ENCODE measurements at regions not wholly inside any gene's neighbourhood (a gene's known extent, or its start where the extent isn't known, plus 50 kb on each side); places are given as distances from the start of the nearest gene placed in this dataset.

GRCh38 chr14:83847102-83847501 lies 1682.8 kb upstream of the FLRT2 start:
- Mint-ChIP-seq H3K4me1 (peaks cover 8% of the 10 kb centered on the region), H3K4me3 (no peak overlapping the region), H3K9me3 (no peaks in the 10 kb centered on the region), H3K27me3 (ENCODE audit: low read depth) (no peaks in the 10 kb centered on the region), H3K36me3 (no peaks in the 10 kb centered on the region), H3K27ac (no peak overlapping the region)
- DNase-seq (ENCODE audit: low spot score): no peak
- no peak for ATAC-seq
- TF ChIP-seq OVOL2 (CRISPR knock-in tag; IDR thresholded peaks at IDR 0.05; ENCODE audit: borderline replicate concordance) (no peak), ZNF423 (CRISPR knock-in tag; IDR thresholded peaks at IDR 0.05) (no peak), PREB (CRISPR knock-in tag; IDR thresholded peaks at IDR 0.05; ENCODE audit: borderline replicate concordance) (no peak), ZNF121 (CRISPR knock-in tag; IDR thresholded peaks at IDR 0.05) (no peak), EMX1 (CRISPR knock-in tag; IDR thresholded peaks at IDR 0.05) (no peak), ZBTB21 (CRISPR knock-in tag; IDR thresholded peaks at IDR 0.05; ENCODE audit: borderline replicate concordance) (no peak), GTF2I (CRISPR knock-in tag; conservative IDR thresholded peaks at IDR 0.05) (no peak), PRRX2 (CRISPR knock-in tag; IDR thresholded peaks at IDR 0.05) (no peak), ZNF219 (CRISPR knock-in tag; IDR thresholded peaks at IDR 0.05; ENCODE audit: borderline replicate concordance) (no peak), ZMAT4 (CRISPR knock-in tag; IDR thresholded peaks at IDR 0.05) (no peak), E2F5 (CRISPR knock-in tag; IDR thresholded peaks at IDR 0.05) (no peak), FOXP4 (CRISPR knock-in tag; IDR thresholded peaks at IDR 0.05) (no peak), NFE2L1 (CRISPR knock-in tag; IDR thresholded peaks at IDR 0.05) (no peak), KAT7 (CRISPR knock-in tag; IDR thresholded peaks at IDR 0.05; ENCODE audit: borderline replicate concordance) (no peak)
- CTCF ChIA-PET: no interaction called here
- POLR2A ChIA-PET: no interaction called here

- peaks cover 5% of the 10 kb centered on the region for H3K4me1 Mint-ChIP-seq
Observed at GRCh38 chr14:83850092-83850491, 1679.9 kb upstream of the FLRT2 start.

More at GRCh38 chr14:83850092-83850491, 1679.9 kb upstream of the FLRT2 start:
- POLR2A ChIA-PET: no interaction called here
- no peak for DNase-seq (ENCODE audit: low spot score)
- Mint-ChIP-seq H3K27me3 (ENCODE audit: low read depth) (no peaks in the 10 kb centered on the region), H3K27ac (no peak overlapping the region), H3K4me3 (no peak overlapping the region), H3K9me3 (peaks cover 4% of the 10 kb centered on the region; the same call in 1 of the 2 replicates), H3K36me3 (0 out of 2 replicates have a peak, but pooled peaks cover 2% of the 10 kb centered on the region)
- CTCF ChIA-PET: no interaction called here
- ATAC-seq: no peak
- no peak for TF ChIP-seq SP1 (CRISPR knock-in tag; conservative IDR thresholded peaks at IDR 0.05)
- no peak for TF ChIP-seq ZNF396 (CRISPR knock-in tag; IDR thresholded peaks at IDR 0.05; ENCODE audit: borderline replicate concordance)
- TF ChIP-seq ZNF121 (CRISPR knock-in tag; IDR thresholded peaks at IDR 0.05): no peak
- TF ChIP-seq TCF7 (CRISPR knock-in tag; IDR thresholded peaks at IDR 0.05; ENCODE audit: low read depth): no peak
- no peak for TF ChIP-seq KAT7 (CRISPR knock-in tag; IDR thresholded peaks at IDR 0.05; ENCODE audit: borderline replicate concordance)
- TF ChIP-seq PREB (CRISPR knock-in tag; IDR thresholded peaks at IDR 0.05; ENCODE audit: borderline replicate concordance): no peak
- TF ChIP-seq MLX (CRISPR knock-in tag; IDR thresholded peaks at IDR 0.05): no peak
- no peak for TF ChIP-seq JUN (CRISPR knock-in tag; IDR thresholded peaks at IDR 0.05)
- TF ChIP-seq IRF2 (CRISPR knock-in tag; IDR thresholded peaks at IDR 0.05; ENCODE audit: borderline replicate concordance, low read depth): no peak
- TF ChIP-seq ZBTB21 (CRISPR knock-in tag; IDR thresholded peaks at IDR 0.05; ENCODE audit: borderline replicate concordance): no peak
- no peak for TF ChIP-seq TEAD1 (CRISPR knock-in tag; IDR thresholded peaks at IDR 0.05)
- TF ChIP-seq ELF4 (CRISPR knock-in tag; IDR thresholded peaks at IDR 0.05; ENCODE audit: low read depth): no peak
- no peak for TF ChIP-seq ATF1 (CRISPR knock-in tag; IDR thresholded peaks at IDR 0.05)
- no peak for TF ChIP-seq NR3C1 (CRISPR knock-in tag; conservative IDR thresholded peaks at IDR 0.05; ENCODE audit: low read depth)
- no peak for TF ChIP-seq CREB1 (CRISPR knock-in tag; IDR thresholded peaks at IDR 0.05)
- TF ChIP-seq TP53 (CRISPR knock-in tag; IDR thresholded peaks at IDR 0.05): no peak
- TF ChIP-seq FOXJ3 (CRISPR knock-in tag; IDR thresholded peaks at IDR 0.05; ENCODE audit: borderline replicate concordance): no peak
- TF ChIP-seq ZNF425 (CRISPR knock-in tag; conservative IDR thresholded peaks at IDR 0.05): no peak

Measured in WTC11 (cell line).